Endothelial cell (in vitro differentiated cells): ENCODE measurements at regions not wholly inside any gene's neighbourhood (a gene's known extent, or its start where the extent isn't known, plus 50 kb on each side); places are given as distances from the start of the nearest gene placed in this dataset.

ENCODE experiments used
- DNase-seq: peaks from one replicate; pipeline ENCODE4 v3.0.0; 2021; ENCODE audit warnings: low spot score
- H3K27ac Mint-ChIP-seq: one replicate; pipeline ENCODE4 v1.8.0; 2021; ENCODE audit warnings: mixed read lengths, inconsistent platforms; ENCODE audit not compliant: unreplicated experiment
- H3K27me3 Mint-ChIP-seq: one replicate; pipeline ENCODE4 v1.8.0; 2021; ENCODE audit warnings: mild to moderate bottlenecking, moderate library complexity, mixed read lengths, inconsistent platforms; ENCODE audit not compliant: unreplicated experiment
- H3K36me3 Mint-ChIP-seq: one replicate; pipeline ENCODE4 v1.8.0; 2021; ENCODE audit warnings: mild to moderate bottlenecking, low read depth, mixed read lengths, inconsistent platforms; ENCODE audit not compliant: unreplicated experiment
- H3K4me1 Mint-ChIP-seq: one replicate; pipeline ENCODE4 v1.8.0; 2021; ENCODE audit warnings: mild to moderate bottlenecking, mixed read lengths, inconsistent platforms; ENCODE audit not compliant: unreplicated experiment
- H3K4me3 Mint-ChIP-seq: one replicate; pipeline ENCODE4 v1.8.0; 2021; ENCODE audit warnings: mild to moderate bottlenecking, mixed read lengths, inconsistent platforms; ENCODE audit not compliant: unreplicated experiment
- H3K9me3 Mint-ChIP-seq: one replicate; pipeline ENCODE4 v1.8.0; 2021; ENCODE audit warnings: mixed read lengths, inconsistent platforms; ENCODE audit not compliant: unreplicated experiment
- CTCF ChIP-seq: fragments of 200-600 bp; sonication (generic); IDR thresholded peaks from one replicate; pipeline ENCODE4 v1.5.0; 2021; ENCODE audit warnings: antibody characterized with exemption; ENCODE audit not compliant: unreplicated experiment

DNA sequence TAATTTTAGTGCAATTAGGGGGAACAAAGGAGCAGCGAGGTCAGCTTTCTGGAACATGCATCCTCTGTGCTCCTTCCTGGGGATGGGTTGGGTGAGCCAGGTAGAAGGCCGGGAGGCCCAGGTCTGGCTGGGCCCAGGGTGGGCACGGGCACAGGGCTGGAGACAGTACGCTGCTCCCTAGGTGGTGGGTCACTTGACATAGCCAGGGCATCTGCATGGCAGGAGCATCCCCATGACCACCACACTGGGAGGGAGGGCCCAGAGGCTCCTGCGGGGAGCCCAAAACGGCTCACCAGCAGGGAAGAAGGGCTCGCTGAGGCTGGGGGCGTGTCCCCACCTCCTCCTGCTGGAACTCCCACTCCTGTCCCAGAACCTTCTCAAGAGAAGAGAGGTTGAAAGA, 216.8 kb downstream of the NXNL2 start:
- no peak overlapping the region for H3K4me3 Mint-ChIP-seq
- no peak overlapping the region for H3K27ac Mint-ChIP-seq
- no peaks in the 10 kb centered on the region for H3K9me3 Mint-ChIP-seq
- H3K27me3 Mint-ChIP-seq: no peaks in the 10 kb centered on the region
- H3K4me1 Mint-ChIP-seq: peaks cover 48% of the 10 kb centered on the region
- TF ChIP-seq CTCF: no peak
- no peaks in the 10 kb centered on the region for H3K36me3 Mint-ChIP-seq
- DNase-seq: no peak

DNA sequence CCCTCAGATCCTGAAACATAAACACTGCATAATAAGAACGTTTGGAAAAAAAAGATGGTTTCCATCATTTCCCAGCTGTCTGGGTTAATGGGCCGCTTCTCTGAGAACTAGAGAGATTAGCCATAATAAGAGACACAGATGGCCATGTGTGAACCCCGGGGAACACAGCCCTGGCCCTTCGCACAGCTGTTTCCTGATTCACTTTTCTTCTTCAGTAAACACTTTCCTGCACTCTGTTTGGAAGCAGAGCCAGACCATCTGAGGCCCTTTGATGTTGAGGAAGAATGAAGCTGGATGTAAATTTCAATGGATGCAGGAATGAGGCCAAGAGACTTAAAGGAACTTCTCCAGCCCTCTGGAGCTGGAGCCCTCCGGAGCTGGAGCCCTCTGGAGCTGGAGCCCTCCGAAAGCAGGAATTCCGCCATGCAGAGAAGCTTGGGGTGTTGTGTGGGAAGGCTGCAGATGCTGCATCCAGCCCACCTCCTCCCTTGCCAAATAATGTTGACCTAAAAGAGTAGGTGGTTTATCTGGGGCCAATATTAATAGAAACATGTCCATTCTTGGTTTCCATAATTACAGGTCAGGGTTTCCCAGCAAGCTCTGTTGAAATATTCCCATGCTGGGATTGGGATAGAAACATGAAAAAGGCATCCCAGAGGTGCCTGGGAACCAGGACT, 218.9 kb downstream of the NXNL2 start:
- no peaks in the 10 kb centered on the region for H3K36me3 Mint-ChIP-seq
- H3K4me3 Mint-ChIP-seq: no peak overlapping the region
- H3K4me1 Mint-ChIP-seq: peaks cover 34% of the 10 kb centered on the region
- no peaks in the 10 kb centered on the region for H3K9me3 Mint-ChIP-seq
- DNase-seq: no peak
- no peaks in the 10 kb centered on the region for H3K27me3 Mint-ChIP-seq
- TF ChIP-seq CTCF: no peak
- no peak overlapping the region for H3K27ac Mint-ChIP-seq

DNA sequence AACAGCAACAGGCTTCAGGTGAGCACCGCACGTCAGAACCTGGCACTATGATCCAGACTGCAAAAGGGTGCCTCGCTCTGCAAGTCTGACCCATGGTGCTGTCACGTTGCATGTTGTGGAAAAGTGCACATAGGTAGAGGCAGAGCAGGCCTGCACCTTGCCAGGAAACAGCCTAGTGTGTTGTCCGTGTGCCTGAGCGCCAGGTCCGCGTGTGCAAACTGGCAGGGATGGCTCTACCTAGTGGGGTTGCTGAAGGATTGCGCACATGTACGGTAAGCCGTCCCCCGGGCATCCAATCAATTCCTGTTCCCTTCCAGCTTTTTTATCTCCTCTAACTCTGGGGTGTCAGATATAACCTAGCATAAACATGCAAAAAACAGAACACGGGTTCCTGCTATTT, 219.5 kb downstream of the NXNL2 start:
- Mint-ChIP-seq H3K9me3 (no peaks in the 10 kb centered on the region), H3K27me3 (no peaks in the 10 kb centered on the region), H3K36me3 (no peaks in the 10 kb centered on the region), H3K4me3 (no peak overlapping the region), H3K27ac (no peak overlapping the region), H3K4me1 (peaks cover 34% of the 10 kb centered on the region)
- no peak for DNase-seq
- TF ChIP-seq CTCF: no peak

DNA sequence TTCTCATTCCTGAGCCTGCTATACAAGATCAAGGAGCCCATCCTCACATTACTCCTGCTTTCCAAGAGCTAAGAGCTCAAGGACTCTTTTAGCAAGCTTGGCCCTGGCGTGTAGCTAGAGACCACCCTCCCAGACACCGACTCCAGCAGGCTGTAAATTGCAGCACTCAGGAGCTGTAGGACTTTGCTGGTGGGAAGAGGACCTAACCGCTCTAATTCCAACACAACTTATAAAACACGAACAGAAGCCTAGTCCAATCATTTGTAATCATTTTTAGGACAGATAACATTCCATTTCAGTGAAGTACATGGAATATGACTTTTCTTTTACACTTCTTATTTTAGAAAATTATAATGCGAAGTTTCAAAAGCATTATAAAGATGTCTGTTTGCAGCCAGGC, 219.9 kb downstream of the NXNL2 start:
- no peak overlapping the region for H3K27ac Mint-ChIP-seq
- H3K36me3 Mint-ChIP-seq: no peaks in the 10 kb centered on the region
- no peak overlapping the region for H3K4me3 Mint-ChIP-seq
- no peaks in the 10 kb centered on the region for H3K27me3 Mint-ChIP-seq
- TF ChIP-seq CTCF: no peak
- peaks cover 37% of the 10 kb centered on the region for H3K4me1 Mint-ChIP-seq
- no peaks in the 10 kb centered on the region for H3K9me3 Mint-ChIP-seq
- DNase-seq: no peak

DNA sequence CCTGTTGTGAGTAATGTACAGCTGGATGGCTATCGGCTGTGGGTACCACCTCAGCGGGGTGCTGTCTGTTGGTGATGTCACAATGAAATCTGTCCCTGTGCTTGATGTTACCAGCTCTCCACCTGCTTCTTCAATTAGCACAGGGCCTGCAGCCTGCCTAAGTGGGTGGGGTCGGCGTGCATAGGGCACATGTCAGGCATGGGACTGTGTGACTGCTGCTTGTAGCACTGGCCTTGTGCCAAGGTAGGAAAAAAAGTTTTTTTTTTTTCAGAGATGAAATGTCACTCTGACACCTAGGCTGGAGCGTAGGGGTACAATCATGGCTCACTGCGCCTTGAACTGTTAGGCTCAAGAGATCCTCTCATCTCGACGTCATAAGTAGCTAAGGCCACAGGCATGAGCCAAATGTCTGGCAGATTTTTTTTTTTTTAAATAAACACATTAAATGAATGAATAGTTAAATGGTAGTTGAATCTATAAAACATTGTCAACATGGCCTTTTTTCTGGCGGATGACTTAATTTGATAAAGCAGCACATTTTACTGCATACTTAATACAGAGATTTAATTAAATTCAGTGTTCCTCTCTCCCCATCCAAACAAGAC, 222.5 kb downstream of the NXNL2 start:
- no peaks in the 10 kb centered on the region for H3K9me3 Mint-ChIP-seq
- no peak overlapping the region for H3K4me3 Mint-ChIP-seq
- no peak overlapping the region for H3K27ac Mint-ChIP-seq
- no peaks in the 10 kb centered on the region for H3K27me3 Mint-ChIP-seq
- no peak for TF ChIP-seq CTCF
- peaks cover 39% of the 10 kb centered on the region for H3K4me1 Mint-ChIP-seq
- no peaks in the 10 kb centered on the region for H3K36me3 Mint-ChIP-seq
- DNase-seq: no peak
